ENCODE measurements at regions not wholly inside any gene's neighbourhood (a gene's known extent, or its start where the extent isn't known, plus 50 kb on each side); places are given as distances from the start of the nearest gene placed in this dataset.

- Histone ChIP-seq H3K27me3 (ENCODE audit: control insufficient read depth, insufficient read depth, low read length) (no peaks in the 10 kb centered on the region), H3K4me3 (ENCODE audit: low read depth, low read length) (no peak overlapping the region), H3K36me3 (ENCODE audit: control insufficient read depth, insufficient read depth, low read length) (no peaks in the 10 kb centered on the region)
- DNase-seq (ENCODE audit: low read depth): no peak
- TF ChIP-seq CTCF (IDR thresholded peaks at IDR 0.05; ENCODE audit: insufficient read depth, low read length, poor library complexity, severe bottlenecking): no peak
Measured at GRCh38 chr5:84825606-84826005, 440.9 kb upstream of the EDIL3 start.

GRCh38 chr5:84821924-84822323 is 437.2 kb upstream of the EDIL3 start:
- no peaks in the 10 kb centered on the region for H3K27me3 ChIP-seq (ENCODE audit: control insufficient read depth, insufficient read depth, low read length)
- no peak overlapping the region for H3K4me3 ChIP-seq (ENCODE audit: low read depth, low read length)
- no peaks in the 10 kb centered on the region for H3K36me3 ChIP-seq (ENCODE audit: control insufficient read depth, insufficient read depth, low read length)
- no peak for DNase-seq (ENCODE audit: low read depth)
- no peak for TF ChIP-seq CTCF (IDR thresholded peaks at IDR 0.05; ENCODE audit: insufficient read depth, low read length, poor library complexity, severe bottlenecking)

- H3K36me3 ChIP-seq (ENCODE audit: control insufficient read depth, insufficient read depth, low read length): no peaks in the 10 kb centered on the region
- H3K4me3 ChIP-seq (ENCODE audit: low read depth, low read length): no peak overlapping the region
- H3K27me3 ChIP-seq (ENCODE audit: control insufficient read depth, insufficient read depth, low read length): no peaks in the 10 kb centered on the region
- no peak for TF ChIP-seq CTCF (IDR thresholded peaks at IDR 0.05; ENCODE audit: insufficient read depth, low read length, poor library complexity, severe bottlenecking)
- DNase-seq (ENCODE audit: low read depth): no peak
Measured at GRCh38 chr5:84817953-84818352, 433.3 kb upstream of the EDIL3 start.

GRCh38 chr5:84816746-84817547 is 432.3 kb upstream of the EDIL3 start:
- H3K36me3 ChIP-seq (ENCODE audit: control insufficient read depth, insufficient read depth, low read length): no peaks in the 10 kb centered on the region
- H3K27me3 ChIP-seq (ENCODE audit: control insufficient read depth, insufficient read depth, low read length): no peaks in the 10 kb centered on the region
- TF ChIP-seq CTCF (IDR thresholded peaks at IDR 0.05; ENCODE audit: insufficient read depth, low read length, poor library complexity, severe bottlenecking): no peak
- no peak overlapping the region for H3K4me3 ChIP-seq (ENCODE audit: low read depth, low read length)
- DNase-seq (ENCODE audit: low read depth): no peak

GRCh38 chr5:84816160-84816559 is 431.5 kb upstream of the EDIL3 start:
- no peak overlapping the region for H3K4me3 ChIP-seq (ENCODE audit: low read depth, low read length)
- TF ChIP-seq CTCF (IDR thresholded peaks at IDR 0.05; ENCODE audit: insufficient read depth, low read length, poor library complexity, severe bottlenecking): no peak
- H3K36me3 ChIP-seq (ENCODE audit: control insufficient read depth, insufficient read depth, low read length): no peaks in the 10 kb centered on the region
- H3K27me3 ChIP-seq (ENCODE audit: control insufficient read depth, insufficient read depth, low read length): no peaks in the 10 kb centered on the region
- no peak for DNase-seq (ENCODE audit: low read depth)

GRCh38 chr5:84805473-84805872 is 420.8 kb upstream of the EDIL3 start:
- no peaks in the 10 kb centered on the region for H3K36me3 ChIP-seq (ENCODE audit: control insufficient read depth, insufficient read depth, low read length)
- H3K27me3 ChIP-seq (ENCODE audit: control insufficient read depth, insufficient read depth, low read length): no peaks in the 10 kb centered on the region
- no peak overlapping the region for H3K4me3 ChIP-seq (ENCODE audit: low read depth, low read length)
- TF ChIP-seq CTCF (IDR thresholded peaks at IDR 0.05; ENCODE audit: insufficient read depth, low read length, poor library complexity, severe bottlenecking): no peak
- DNase-seq (ENCODE audit: low read depth): no peak
